IMR-90 (cell line): ENCODE measurements at regions not wholly inside any gene's neighbourhood (a gene's known extent, or its start where the extent isn't known, plus 50 kb on each side); places are given as distances from the start of the nearest gene placed in this dataset.

ENCODE experiments used
- ATAC-seq: fragments of 200-7000 bp; cut with Tn5 transposase; 2 replicates; pipeline ENCODE4 v1.9.1; 2020; ENCODE audit warnings: low read depth, mild to moderate bottlenecking, moderate library complexity
- BruUV-seq: library from RNA; stranded (reverse); fragments of 400-500 nt; replicated peaks from 2 replicates; lab custom pipeline; 2021; lab: Mats Ljungman, UMichigan
- CTCF ChIA-PET: fragments of 300-600 bp; formaldehyde crosslinking; extraction: SDS; loops from one replicate; lab custom pipeline; 2021; ENCODE audit warnings: antibody characterized with exemption; lab: Yijun Ruan, JAX
- POLR2A ChIA-PET: fragments of 300-600 bp; sonication (Branson Sonifier 250); formaldehyde crosslinking; loops from one replicate; lab custom pipeline; 2022; ENCODE audit warnings: antibody characterized with exemption; ENCODE audit not compliant: unreplicated experiment; lab: Charles Lee
- DNase-seq: peaks from one replicate; pipeline ENCODE4 v3.0.0; 2013
- H2AFZ ChIP-seq: replicated peaks from 2 replicates; pipeline ENCODE3; 2013; ENCODE audit warnings: low read length, mild to moderate bottlenecking; ENCODE audit not compliant: poor library complexity
- H2AK5ac ChIP-seq: 2 replicates; pipeline ENCODE4 v1.6.1; 2013; ENCODE audit warnings: low read depth, low read length, inconsistent platforms
- H2AK9ac ChIP-seq: replicated peaks from 2 replicates; pipeline ENCODE3; 2013; ENCODE audit warnings: mild to moderate bottlenecking, low read depth, low read length, moderate library complexity; ENCODE audit not compliant: poor library complexity
- H2BK120ac ChIP-seq: 2 replicates; pipeline ENCODE4 v1.6.1; 2013; ENCODE audit warnings: low read depth, low read length, inconsistent platforms
- H2BK15ac ChIP-seq: 3 replicates; pipeline ENCODE4 v1.6.1; 2013; ENCODE audit warnings: low read depth, low read length, inconsistent platforms
- H2BK20ac ChIP-seq: 2 replicates; pipeline ENCODE4 v1.6.1; 2013; ENCODE audit warnings: low read depth, mild to moderate bottlenecking, inconsistent platforms, low read length, moderate library complexity
- H2BK5ac ChIP-seq: 2 replicates; pipeline ENCODE4 v1.6.1; 2013; ENCODE audit warnings: mild to moderate bottlenecking, low read depth, low read length, inconsistent platforms; ENCODE audit not compliant: poor library complexity, severe bottlenecking
- H3K14ac ChIP-seq: replicated peaks from 2 replicates; pipeline ENCODE4 v1.6.1; 2013; ENCODE audit warnings: low read depth, low read length, inconsistent platforms
- H3K18ac ChIP-seq: 2 replicates; pipeline ENCODE4 v1.6.1; 2013; ENCODE audit warnings: low read depth, low read length, control low read depth
- H3K23ac ChIP-seq: 2 replicates; pipeline ENCODE4 v1.6.1; 2013; ENCODE audit warnings: low read depth, low read length, inconsistent platforms
- H3K27ac ChIP-seq: 2 replicates; pipeline ENCODE4 v1.5.1; 2013; ENCODE audit warnings: mild to moderate bottlenecking, control low read depth, low read length; ENCODE audit not compliant: insufficient read depth
- H3K27me3 ChIP-seq: 2 replicates; pipeline ENCODE4 v1.6.1; 2013; ENCODE audit warnings: low read length; ENCODE audit not compliant: control insufficient read depth, insufficient read depth
- H3K36me3 ChIP-seq: 2 replicates; pipeline ENCODE4 v1.6.1; 2013; ENCODE audit warnings: low read length, mixed read lengths; ENCODE audit not compliant: control insufficient read depth, insufficient read depth
- H3K4ac ChIP-seq: 2 replicates; pipeline ENCODE4 v1.6.1; 2013; ENCODE audit warnings: low read depth, low read length, inconsistent platforms
- H3K4me1 ChIP-seq: 2 replicates; pipeline ENCODE4 v1.6.1; 2013; ENCODE audit warnings: low read length, mixed read lengths; ENCODE audit not compliant: control insufficient read depth, insufficient read depth
- H3K4me2 ChIP-seq: 2 replicates; pipeline ENCODE4 v1.6.1; 2013; ENCODE audit warnings: low read depth, mild to moderate bottlenecking, control low read depth, low read length, moderate library complexity
- H3K4me3 ChIP-seq: 2 replicates; pipeline ENCODE4 v1.5.1; 2013; ENCODE audit warnings: low read depth, mild to moderate bottlenecking, control low read depth, low read length, moderate library complexity; ENCODE audit not compliant: insufficient read depth
- H3K56ac ChIP-seq: 2 replicates; pipeline ENCODE4 v1.6.1; 2013; ENCODE audit warnings: low read length, inconsistent platforms; ENCODE audit not compliant: insufficient read depth; ENCODE audit errors: extremely low read depth
- H3K79me1 ChIP-seq, 2 experiments: 2 replicates each; pipeline ENCODE4 v1.6.1; 2013; ENCODE audit warnings: low read length in 2 of 2, inconsistent platforms in 1 of 2, low read depth in 1 of 2
- H3K9ac ChIP-seq: 2 replicates; pipeline ENCODE4 v1.6.1; 2013; ENCODE audit warnings: low read depth, low read length, control low read depth
- H3K9me1 ChIP-seq: 2 replicates; pipeline ENCODE4 v1.6.1; 2013; ENCODE audit warnings: low read length, inconsistent platforms; ENCODE audit not compliant: insufficient read depth
- H3K9me3 ChIP-seq: 2 replicates; pipeline ENCODE4 v1.6.1; 2013; ENCODE audit warnings: low read length; ENCODE audit not compliant: control insufficient read depth, insufficient read depth
- H4K20me1 ChIP-seq: 2 replicates; pipeline ENCODE4 v1.6.1; 2013; ENCODE audit warnings: low read length, inconsistent platforms; ENCODE audit not compliant: insufficient read depth
- H4K5ac ChIP-seq: 2 replicates; pipeline ENCODE4 v1.6.1; 2013; ENCODE audit warnings: mild to moderate bottlenecking, low read depth, low read length, control low read depth
- H4K8ac ChIP-seq, 2 experiments: 2 replicates each; pipeline ENCODE4 v1.6.1; 2013; ENCODE audit warnings: low read depth in 2 of 2, low read length in 2 of 2, control low read depth in 1 of 2, inconsistent platforms in 1 of 2
- H4K91ac ChIP-seq: 2 replicates; pipeline ENCODE4 v1.6.1; 2013; ENCODE audit warnings: low read depth, low read length, inconsistent platforms; ENCODE audit not compliant: insufficient read depth
- CHD1 ChIP-seq: IDR thresholded peaks from 2 replicates; pipeline ENCODE4 v1.6.1; 2012; ENCODE audit warnings: low read depth, low read length, improper control_type of control experiment
- CTCF ChIP-seq: conservative IDR thresholded peaks from 2 replicates; pipeline ENCODE4 v1.5.1; 2012; ENCODE audit warnings: mild to moderate bottlenecking, low read depth, low read length, improper control_type of control experiment
- NFE2L2 ChIP-seq: fragments of 150-350 bp; IDR thresholded peaks from 2 replicates; pipeline ENCODE4 v1.6.1; 2016; ENCODE audit warnings: low read depth, mild to moderate bottlenecking, low read length
- RAD21 ChIP-seq: IDR thresholded peaks from 2 replicates; pipeline ENCODE4 v1.6.1; 2012; ENCODE audit warnings: low read length, improper control_type of control experiment
- RFX5 ChIP-seq: IDR thresholded peaks from 2 replicates; pipeline ENCODE4 v1.8.0; 2012; ENCODE audit warnings: low read depth, mild to moderate bottlenecking, low read length, moderate library complexity
- SMC3 ChIP-seq: fragments of 150-350 bp; IDR thresholded peaks from 2 replicates; pipeline ENCODE4 v1.6.1; 2016; ENCODE audit warnings: low read depth, mild to moderate bottlenecking, antibody characterized with exemption, low read length, moderate library complexity
- dilution Hi-C: fragments of 300-500 bp; cut with HindIII; formaldehyde crosslinking; loops from one replicate; pipeline ENCODE4 v1.14.3; 2018; ENCODE audit warnings: low sequenced_read_pairs; ENCODE audit not compliant: unreplicated experiment
- in situ Hi-C: fragments of 300-500 bp; cut with MboI; formaldehyde crosslinking; loops from 3 replicates; pipeline ENCODE4 v1.14.3; 2019; ENCODE audit warnings: low sequenced_read_pairs, inconsistent platforms, mixed read lengths
- intact Hi-C: fragments of 100-400 bp; cut with micrococcal nuclease; formaldehyde crosslinking; loops from 2 replicates; pipeline ENCODE4 v1.10.0; 2022

GRCh38 chr20:40977218-40977617 lies 51.4 kb upstream of the TOP1 start:
- H3K4me1 ChIP-seq: peaks cover 2% of the 10 kb centered on the region; the same call in 1 of the 2 replicates
- no peak overlapping the region for H3K18ac ChIP-seq
- POLR2A ChIA-PET: no interaction called here
- no peak overlapping the region for H2BK120ac ChIP-seq
- H2AK5ac ChIP-seq: no peak overlapping the region
- no peak overlapping the region for H3K23ac ChIP-seq
- H2AK9ac ChIP-seq: no peak overlapping the region
- no peaks in the 10 kb centered on the region for H3K36me3 ChIP-seq
- no peak for TF ChIP-seq NFE2L2
- TF ChIP-seq RAD21: no peak
- no peak for TF ChIP-seq CTCF
- no peak for TF ChIP-seq SMC3
- TF ChIP-seq CHD1: no peak
- no peak for TF ChIP-seq RFX5
- no peak overlapping the region for H2BK20ac ChIP-seq
- H4K5ac ChIP-seq: no peak overlapping the region
- CTCF ChIA-PET: no interaction called here
- no peak overlapping the region for H4K91ac ChIP-seq
- no peak overlapping the region for H4K8ac ChIP-seq
- peaks cover 0 to 9% of the 10 kb centered on the region in 2 experiments; a peak in 2 of 4 replicates for H3K79me1 ChIP-seq
- H3K9me1 ChIP-seq: peaks cover 5% of the 10 kb centered on the region; the same call in 1 of the 2 replicates
- no peak overlapping the region for H2BK15ac ChIP-seq
- no peaks in the 10 kb centered on the region for H3K27me3 ChIP-seq
- H3K4me3 ChIP-seq: no peak overlapping the region
- no peak for ATAC-seq
- DNase-seq: no peak
- H3K27ac ChIP-seq: no peak overlapping the region
- no peak overlapping the region for H2AFZ ChIP-seq
- no peak overlapping the region for H3K56ac ChIP-seq
- no peaks in the 10 kb centered on the region for H3K9me3 ChIP-seq
- no peak overlapping the region for H3K9ac ChIP-seq
- H3K14ac ChIP-seq: no peak overlapping the region
- H3K4me2 ChIP-seq: no peak overlapping the region
- no peak overlapping the region for H3K4ac ChIP-seq
- intact Hi-C loops (no loop called here), in situ Hi-C loops (loop anchor here (10.0 kb wide), 1 partner anchor 368 kb away; the partner anchor contains the start of gene LPIN3), dilution Hi-C loops (no loop called here)
- BruUV-seq: no TSS peak
- H2BK5ac ChIP-seq: no peak overlapping the region
- no peaks in the 10 kb centered on the region; the same call in 1 of the 2 replicates for H4K20me1 ChIP-seq
